ENCODE measurements at regions not wholly inside any gene's neighbourhood (a gene's known extent, or its start where the extent isn't known, plus 50 kb on each side); places are given as distances from the start of the nearest gene placed in this dataset.

DNA sequence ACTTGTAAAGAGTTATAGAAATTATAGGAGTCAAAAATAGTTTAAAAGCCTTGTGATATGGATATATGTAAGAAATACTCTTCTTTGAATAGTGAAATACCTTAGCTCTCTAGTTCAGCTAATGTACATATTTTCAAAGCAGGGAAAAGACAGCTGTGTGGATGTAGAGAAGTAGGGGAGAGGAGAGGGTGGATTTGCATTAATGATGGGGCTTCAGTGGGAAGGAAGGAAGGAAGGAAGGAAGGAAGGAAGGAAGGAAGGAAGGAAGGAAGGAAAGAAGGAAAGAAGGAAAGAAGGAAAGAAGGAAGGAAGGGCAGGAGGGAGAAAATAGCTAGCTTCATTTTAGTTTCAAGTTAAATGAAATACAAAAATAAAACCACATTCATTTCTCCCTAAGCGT is 62.4 kb upstream of the RGS1 start:
- no peak overlapping the region for H3K4me3 ChIP-seq (ENCODE audit: low read depth in 2 of 2, low read length in 2 of 2)
- CTCF ChIA-PET: no interaction called here
- POLR2A ChIA-PET: no interaction called here
- no peak overlapping the region for H3K27ac ChIP-seq (ENCODE audit: low read length)
- intact Hi-C loops (cut with micrococcal nuclease; ENCODE audit: unreplicated experiment) (no loop called here), in situ Hi-C loops (cut with HindIII; ENCODE audit: low pct_unique_long_range_greater_than_20kb, low sequenced_read_pairs) (no loop called here)
- H3K27me3 ChIP-seq (ENCODE audit: control insufficient read depth, insufficient read depth, low read length): no peaks in the 10 kb centered on the region
- no peaks in the 10 kb centered on the region for H3K36me3 ChIP-seq (ENCODE audit: control insufficient read depth, insufficient read depth, low read length)
- TF ChIP-seq TCF7L2 (IDR thresholded peaks at IDR 0.05; ENCODE audit: low read depth, low read length) (no peak), SIN3A (IDR thresholded peaks at IDR 0.05; ENCODE audit: borderline replicate concordance, insufficient read depth, low read depth, low read length) (no peak), POLR2AphosphoS5 (IDR thresholded peaks at IDR 0.05; ENCODE audit: low read depth, low read length) (no peak)
- TF ChIP-seq, protein P1, sequence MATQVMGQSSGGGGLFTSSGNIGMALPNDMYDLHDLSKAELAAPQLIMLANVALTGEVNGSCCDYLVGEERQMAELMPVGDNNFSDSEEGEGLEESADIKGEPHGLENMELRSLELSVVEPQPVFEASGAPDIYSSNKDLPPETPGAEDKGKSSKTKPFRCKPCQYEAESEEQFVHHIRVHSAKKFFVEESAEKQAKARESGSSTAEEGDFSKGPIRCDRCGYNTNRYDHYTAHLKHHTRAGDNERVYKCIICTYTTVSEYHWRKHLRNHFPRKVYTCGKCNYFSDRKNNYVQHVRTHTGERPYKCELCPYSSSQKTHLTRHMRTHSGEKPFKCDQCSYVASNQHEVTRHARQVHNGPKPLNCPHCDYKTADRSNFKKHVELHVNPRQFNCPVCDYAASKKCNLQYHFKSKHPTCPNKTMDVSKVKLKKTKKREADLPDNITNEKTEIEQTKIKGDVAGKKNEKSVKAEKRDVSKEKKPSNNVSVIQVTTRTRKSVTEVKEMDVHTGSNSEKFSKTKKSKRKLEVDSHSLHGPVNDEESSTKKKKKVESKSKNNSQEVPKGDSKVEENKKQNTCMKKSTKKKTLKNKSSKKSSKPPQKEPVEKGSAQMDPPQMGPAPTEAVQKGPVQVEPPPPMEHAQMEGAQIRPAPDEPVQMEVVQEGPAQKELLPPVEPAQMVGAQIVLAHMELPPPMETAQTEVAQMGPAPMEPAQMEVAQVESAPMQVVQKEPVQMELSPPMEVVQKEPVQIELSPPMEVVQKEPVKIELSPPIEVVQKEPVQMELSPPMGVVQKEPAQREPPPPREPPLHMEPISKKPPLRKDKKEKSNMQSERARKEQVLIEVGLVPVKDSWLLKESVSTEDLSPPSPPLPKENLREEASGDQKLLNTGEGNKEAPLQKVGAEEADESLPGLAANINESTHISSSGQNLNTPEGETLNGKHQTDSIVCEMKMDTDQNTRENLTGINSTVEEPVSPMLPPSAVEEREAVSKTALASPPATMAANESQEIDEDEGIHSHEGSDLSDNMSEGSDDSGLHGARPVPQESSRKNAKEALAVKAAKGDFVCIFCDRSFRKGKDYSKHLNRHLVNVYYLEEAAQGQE (IDR thresholded peaks at IDR 0.05; ENCODE audit: insufficient read depth in 1 of 2, low read depth in 2 of 2, low read length in 1 of 2): no peak
- TF ChIP-seq, protein P2, sequence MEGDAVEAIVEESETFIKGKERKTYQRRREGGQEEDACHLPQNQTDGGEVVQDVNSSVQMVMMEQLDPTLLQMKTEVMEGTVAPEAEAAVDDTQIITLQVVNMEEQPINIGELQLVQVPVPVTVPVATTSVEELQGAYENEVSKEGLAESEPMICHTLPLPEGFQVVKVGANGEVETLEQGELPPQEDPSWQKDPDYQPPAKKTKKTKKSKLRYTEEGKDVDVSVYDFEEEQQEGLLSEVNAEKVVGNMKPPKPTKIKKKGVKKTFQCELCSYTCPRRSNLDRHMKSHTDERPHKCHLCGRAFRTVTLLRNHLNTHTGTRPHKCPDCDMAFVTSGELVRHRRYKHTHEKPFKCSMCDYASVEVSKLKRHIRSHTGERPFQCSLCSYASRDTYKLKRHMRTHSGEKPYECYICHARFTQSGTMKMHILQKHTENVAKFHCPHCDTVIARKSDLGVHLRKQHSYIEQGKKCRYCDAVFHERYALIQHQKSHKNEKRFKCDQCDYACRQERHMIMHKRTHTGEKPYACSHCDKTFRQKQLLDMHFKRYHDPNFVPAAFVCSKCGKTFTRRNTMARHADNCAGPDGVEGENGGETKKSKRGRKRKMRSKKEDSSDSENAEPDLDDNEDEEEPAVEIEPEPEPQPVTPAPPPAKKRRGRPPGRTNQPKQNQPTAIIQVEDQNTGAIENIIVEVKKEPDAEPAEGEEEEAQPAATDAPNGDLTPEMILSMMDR (IDR thresholded peaks at IDR 0.05): no peak
- no peak for DNase-seq (ENCODE audit: low read depth, low spot score)
- H3K9me3 ChIP-seq (ENCODE audit: control insufficient read depth, insufficient read depth, low read depth, low read length): no peaks in the 10 kb centered on the region
- no TSS peak for BruUV-seq (replicated peaks)
- no peaks in the 10 kb centered on the region for H3K4me1 ChIP-seq (ENCODE audit: control insufficient read depth, insufficient read depth, low read length)
- no peak for ATAC-seq

DNA sequence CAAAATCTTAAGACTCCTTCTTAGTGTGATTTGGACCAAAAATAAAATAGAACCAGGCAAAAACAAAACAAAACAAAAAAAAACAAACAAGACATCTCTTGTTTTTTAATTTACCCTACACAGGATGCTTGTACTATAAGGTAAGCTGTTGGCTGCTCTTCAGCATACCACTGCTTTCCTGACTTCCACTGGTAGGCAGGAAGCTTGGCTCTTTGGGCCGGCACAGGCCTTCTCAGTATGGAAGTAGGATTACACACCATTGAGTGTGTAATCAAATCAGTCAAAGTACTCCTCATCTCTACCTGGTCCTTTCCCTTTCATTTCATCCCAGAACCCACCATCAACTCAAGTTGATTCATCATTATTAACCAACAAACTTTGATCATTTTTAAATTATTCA is 61.9 kb upstream of the RGS1 start:
- BruUV-seq (replicated peaks): no TSS peak
- Histone ChIP-seq H3K27ac (ENCODE audit: low read length) (no peak overlapping the region), H3K36me3 (ENCODE audit: control insufficient read depth, insufficient read depth, low read length) (no peaks in the 10 kb centered on the region), H3K9me3 (ENCODE audit: control insufficient read depth, insufficient read depth, low read depth, low read length) (no peaks in the 10 kb centered on the region), H3K27me3 (ENCODE audit: control insufficient read depth, insufficient read depth, low read length) (no peaks in the 10 kb centered on the region), H3K4me3 (ENCODE audit: low read depth in 2 of 2, low read length in 2 of 2) (no peak overlapping the region), H3K4me1 (ENCODE audit: control insufficient read depth, insufficient read depth, low read length) (no peaks in the 10 kb centered on the region)
- in situ Hi-C loops (cut with HindIII; ENCODE audit: low pct_unique_long_range_greater_than_20kb, low sequenced_read_pairs) (no loop called here), intact Hi-C loops (cut with micrococcal nuclease; ENCODE audit: unreplicated experiment) (no loop called here)
- no peak for DNase-seq (ENCODE audit: low read depth, low spot score)
- TF ChIP-seq, protein P1 (IDR thresholded peaks at IDR 0.05; ENCODE audit: insufficient read depth in 1 of 2, low read depth in 2 of 2, low read length in 1 of 2): no peak
- TF ChIP-seq TCF7L2 (IDR thresholded peaks at IDR 0.05; ENCODE audit: low read depth, low read length) (no peak), POLR2AphosphoS5 (IDR thresholded peaks at IDR 0.05; ENCODE audit: low read depth, low read length) (no peak), SIN3A (IDR thresholded peaks at IDR 0.05; ENCODE audit: borderline replicate concordance, insufficient read depth, low read depth, low read length) (no peak)
- TF ChIP-seq, protein P2 (IDR thresholded peaks at IDR 0.05): no peak
- no peak for ATAC-seq
- ChIA-PET CTCF (no interaction called here), POLR2A (no interaction called here)
